Kidney glomerular epithelial cell (primary cell): ENCODE measurements at regions not wholly inside any gene's neighbourhood (a gene's known extent, or its start where the extent isn't known, plus 50 kb on each side); places are given as distances from the start of the nearest gene placed in this dataset.

Experiments used
- DNase-seq: peaks from one replicate; lab custom pipeline; 2025; lab: John Stamatoyannopoulos, UW

DNA sequence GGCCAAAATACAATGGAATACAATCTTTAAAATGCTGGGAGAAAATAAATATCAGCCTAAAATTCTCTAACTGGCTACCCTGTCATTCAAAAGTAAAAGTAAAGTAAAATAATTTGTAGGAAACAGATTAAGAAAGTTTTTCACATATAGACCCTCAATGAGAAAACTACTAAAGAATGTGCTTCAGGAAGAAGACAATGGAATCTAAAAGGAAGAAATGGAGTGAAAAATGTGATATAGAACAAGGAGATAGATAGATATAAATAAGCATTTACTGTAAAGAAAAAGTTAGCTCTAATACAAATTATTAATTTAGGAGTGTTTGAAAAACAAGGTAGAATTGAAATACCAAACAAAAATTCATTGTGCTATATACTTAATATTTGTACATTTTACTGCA, 368.6 kb upstream of the MPDZ start:
- DNase-seq: no peak

DNA sequence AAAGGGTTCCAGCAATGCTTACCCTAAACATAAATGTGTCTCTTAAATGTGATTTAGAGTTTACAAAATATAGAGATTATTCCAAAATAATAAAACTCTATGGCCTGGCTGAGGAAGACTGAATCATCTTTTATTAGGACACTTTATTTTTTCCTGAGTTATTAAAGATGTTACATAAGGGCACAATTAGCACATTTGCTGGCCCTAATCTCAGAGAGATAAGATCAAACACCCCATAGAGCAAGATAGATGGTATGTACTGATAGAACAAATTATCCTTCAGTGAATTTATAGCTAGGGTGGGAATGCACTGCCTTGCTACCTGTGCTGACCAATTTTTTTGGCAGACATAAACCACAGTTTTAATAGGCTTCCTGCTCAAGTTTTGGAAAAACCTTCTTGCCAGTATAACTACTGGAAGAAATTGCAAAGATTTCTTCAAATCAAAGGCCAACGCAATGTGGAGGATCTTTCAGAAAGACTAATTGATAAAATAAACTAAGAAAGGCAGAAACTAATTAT, 367.1 kb upstream of the MPDZ start:
- no peak for DNase-seq

DNA sequence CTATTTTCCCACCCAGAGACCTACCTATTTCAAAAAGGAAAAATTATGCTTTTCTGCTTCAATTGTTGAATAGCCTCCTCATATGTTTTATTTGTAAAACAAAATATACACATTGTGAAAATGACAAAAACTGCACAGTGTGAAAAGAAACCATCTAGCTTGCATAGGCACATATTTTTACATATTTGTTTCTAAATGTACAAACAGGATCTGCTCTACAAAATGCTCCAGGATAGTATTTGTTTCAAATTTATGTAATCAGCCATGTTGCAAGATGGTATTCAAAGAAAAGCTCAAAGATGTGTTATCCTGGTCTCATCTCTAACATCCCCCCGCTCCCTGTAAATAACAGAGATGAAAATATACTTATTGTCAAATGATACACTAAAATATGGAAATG, 366.1 kb upstream of the MPDZ start:
- no peak for DNase-seq

DNA sequence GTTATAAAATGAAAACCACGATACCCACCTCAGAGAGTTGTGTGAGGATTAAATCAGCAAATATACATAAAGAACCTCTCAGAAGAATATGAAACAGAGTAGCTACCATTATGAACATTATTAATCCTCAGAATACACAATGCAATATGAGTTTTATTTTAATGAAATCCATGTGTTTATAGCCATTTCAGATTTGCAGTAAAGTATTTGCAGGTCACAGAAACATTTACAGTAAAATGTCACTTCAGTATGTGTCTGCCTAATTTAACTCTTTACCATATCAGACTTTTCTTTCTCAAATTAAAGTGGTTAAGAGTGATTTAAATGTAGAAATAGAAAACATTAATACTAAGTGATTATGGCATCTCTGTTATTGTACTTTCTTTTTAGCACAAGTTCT, 365.2 kb upstream of the MPDZ start:
- no peak for DNase-seq

DNA sequence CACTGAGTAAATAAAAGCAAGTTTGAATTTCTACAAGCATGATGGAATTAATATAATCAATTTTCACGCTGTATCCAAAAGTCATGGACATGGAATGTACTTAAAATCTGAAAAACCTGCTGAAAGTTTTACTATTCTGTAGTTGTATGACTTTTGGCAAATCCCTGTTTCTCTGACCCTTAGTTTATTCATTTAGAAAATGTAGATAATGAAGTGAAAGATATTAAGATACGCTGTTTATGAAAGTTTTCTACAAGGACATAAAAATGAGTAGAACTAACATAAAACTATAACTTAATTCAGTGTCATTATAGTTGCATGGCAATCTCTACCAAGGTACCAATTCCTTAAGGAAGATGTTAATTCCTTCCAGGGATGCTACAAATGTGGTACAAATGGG, 363.2 kb upstream of the MPDZ start:
- DNase-seq: no peak

DNA sequence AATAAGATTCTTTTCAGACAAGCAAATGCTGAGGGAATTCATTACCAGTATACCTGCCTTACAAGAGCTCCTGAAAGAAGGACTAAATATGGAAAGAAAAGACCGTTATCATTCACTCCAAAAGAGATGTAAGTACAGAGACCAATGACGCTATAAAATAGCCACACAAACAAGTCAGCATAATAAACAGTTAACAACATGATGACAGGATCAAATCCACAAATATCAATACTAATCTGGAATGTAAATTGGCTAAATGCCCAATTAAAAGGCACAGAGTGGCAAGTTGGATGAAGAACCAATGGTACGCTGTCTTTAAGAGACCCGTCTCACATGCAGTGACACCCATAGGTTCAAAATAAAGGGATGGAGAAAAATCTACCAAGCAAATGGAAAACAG, 349.6 kb upstream of the MPDZ start:
- no peak for DNase-seq

DNA sequence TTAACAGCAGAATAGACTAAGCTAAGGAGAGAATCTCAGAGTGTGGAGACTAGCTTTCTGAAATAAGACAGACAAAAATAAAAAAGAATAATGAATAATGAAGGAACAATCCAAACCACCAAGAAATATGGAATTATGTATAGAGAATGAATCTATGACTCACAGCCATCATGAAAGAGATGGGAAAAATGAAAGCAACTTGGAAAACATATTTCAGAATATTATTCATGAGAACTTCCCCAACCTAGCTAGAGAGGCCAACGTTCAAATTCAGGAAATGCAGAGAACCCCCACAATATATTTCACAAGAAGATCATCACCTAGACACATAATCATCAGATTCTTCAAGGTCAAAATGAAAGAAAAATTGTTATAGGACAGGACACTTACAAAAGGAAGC, 349.0 kb upstream of the MPDZ start:
- DNase-seq: no peak

DNA sequence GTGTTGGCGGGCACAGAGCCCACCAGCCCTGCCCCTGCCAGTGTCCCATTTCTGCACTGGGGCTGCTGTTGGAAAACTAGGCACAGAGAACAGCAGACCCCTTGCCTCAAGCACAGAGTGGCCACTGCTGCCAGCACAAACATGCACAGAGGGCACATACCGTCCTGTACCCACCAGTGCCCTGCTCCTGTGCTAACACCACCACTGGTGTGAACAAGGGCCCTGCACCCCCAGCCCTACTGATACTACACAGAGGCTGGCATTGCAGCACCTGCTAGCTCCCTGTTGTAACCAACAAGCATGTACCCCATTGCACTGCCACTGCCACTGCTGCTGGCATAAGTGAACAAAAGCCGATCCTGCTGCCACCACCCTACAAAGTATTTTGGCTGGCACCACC, 348.0 kb upstream of the MPDZ start:
- DNase-seq: no peak

DNA sequence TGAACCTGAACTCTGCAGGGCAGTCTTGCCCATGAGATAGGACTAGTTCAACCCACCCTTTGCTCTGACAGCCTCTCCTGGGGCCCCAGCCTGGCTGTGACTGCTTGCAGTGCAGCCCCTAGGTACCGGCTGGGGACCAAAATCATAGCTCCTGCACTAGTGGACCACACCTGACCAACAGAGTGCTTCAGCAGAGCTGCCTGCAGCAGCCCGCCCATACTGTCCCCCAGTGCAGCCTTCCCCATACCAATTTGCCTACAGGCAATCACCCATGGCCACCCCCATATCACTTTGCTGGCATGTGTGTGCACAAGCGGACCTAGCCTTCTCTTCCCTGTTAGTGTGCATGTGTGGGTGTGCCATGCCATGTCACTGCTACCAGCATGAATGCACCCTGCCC, 347.6 kb upstream of the MPDZ start:
- DNase-seq: no peak

DNA sequence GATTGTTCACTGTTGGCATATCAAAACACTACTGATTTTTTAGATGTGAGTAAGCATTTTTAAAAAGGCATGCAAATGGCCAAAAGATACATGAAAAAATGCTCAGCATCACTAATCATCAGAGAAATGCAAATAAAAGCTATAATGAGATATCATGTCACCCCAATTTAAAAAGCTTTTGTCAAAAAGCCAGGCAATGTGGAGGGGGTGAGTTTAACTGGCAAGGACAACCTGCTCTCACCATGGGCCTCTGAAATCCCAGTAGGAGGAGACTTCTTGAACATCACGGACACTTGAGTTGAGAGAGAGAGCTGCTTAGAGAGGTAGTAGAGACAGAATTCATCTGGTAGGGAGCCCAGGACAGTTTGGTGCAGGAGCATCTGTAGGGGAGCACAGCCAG, 347.1 kb upstream of the MPDZ start:
- DNase-seq: no peak

DNA sequence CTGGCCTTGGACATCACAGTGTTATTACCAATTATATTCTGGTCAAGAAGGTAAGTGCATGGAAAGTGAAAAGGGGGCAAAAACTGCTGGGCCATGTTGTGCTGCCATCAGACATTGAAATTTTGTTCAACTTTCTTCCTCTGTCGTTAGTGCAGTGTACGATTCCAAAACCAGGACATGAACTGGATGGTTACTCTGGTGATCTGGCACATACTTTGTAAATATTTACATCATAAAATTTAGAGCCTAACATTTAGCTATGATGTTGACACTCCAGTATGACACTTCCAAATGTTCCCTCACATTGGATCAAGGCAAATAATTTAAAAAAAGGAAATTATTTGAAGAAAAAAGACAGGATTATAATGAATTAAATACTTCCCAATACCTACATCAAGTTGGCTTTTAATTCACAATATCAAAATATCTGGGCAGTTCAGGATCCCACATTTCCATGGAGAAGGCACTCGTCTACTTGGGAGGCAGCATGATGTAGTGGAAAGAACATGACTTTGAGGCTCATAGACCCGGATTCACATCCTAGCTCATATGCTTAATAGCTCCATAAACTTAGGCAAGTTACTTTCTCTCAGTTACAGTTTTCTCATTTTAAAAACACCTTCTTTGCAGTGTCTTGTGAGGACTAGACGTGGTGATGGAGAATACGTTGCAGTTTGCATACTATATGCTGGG, 342.5 kb upstream of the MPDZ start:
- no peak for DNase-seq

DNA sequence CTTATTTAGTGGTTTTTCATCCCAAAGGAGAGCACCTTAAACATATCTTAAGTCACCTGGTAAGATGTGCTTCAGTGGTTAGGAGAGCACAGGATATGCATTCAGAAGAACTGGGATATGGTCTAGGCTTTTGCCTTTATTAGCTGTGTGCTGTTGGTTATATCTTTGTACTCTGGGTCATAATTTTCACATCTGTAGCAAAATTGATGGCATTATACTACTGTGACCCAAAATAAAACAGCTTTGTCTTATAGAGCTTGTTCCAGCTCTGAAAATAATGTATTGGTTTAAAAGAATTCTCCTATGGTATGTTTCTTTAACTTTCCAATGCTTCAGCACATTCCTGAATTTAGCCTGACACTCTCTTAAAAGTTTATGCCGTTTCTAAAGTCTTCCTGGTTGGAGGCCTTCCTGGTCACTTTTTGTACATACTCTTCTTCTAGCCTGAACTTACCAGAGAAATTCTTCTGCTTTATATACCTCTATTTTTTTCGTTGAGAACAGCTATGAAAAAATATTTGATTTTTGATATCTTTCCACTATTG, 337.1 kb upstream of the MPDZ start:
- no peak for DNase-seq

DNA sequence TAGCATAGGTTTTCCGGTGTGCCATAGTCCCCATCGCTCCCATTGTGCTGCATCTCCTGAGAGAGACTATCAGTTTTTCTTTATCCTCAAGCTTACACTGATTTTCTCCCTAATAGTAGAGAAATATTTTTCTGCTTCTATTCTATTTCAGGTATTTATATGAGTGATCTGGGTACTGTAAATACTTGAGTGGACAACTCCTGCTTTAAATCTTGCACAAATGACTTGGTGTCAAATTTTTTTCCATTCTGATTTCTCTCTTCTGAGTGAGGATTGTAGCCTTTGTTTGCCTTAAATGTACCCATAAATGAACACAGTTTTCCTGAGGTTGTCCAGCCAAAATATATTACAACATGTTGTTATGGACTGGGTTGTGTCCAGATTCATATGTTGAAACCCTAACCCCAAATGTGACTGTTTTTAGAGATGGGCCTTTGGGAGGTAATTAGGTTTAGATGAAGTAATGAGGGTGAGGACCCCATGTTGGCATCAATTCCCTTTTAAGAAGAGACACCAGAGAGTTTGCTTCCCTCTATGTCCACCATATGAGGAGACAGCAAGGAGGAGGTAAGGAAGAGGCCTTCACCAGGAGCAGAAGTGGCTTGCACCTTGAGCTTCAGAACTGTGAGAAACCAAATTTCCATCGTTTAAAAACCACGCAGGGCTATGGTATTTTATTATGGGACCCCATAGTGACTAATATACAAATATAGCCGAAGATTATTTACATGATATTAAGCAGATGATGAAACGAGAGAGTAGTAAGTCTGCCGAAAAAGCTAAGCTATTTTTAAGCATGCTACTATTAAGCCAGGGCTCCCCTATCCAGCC, 336.4 kb upstream of the MPDZ start:
- no peak for DNase-seq

DNA sequence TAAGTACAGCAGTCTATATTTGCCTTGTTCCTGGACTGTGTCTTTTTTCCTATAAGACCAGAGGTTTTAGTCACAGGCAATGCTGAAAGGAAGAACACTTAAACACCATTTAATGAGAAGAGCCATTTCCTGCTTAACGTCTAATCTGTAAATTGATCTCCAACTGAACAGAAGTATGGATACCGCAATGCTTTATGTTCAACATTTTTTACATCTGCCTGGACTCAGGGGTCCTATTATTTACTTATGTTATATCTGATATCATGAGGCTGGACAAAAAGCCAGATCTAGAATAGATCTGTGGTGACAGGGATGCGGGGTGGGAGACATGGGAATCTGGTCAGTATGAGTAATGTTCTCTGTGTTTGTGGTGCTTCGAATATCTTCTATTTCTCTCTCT, 334.6 kb upstream of the MPDZ start:
- DNase-seq: no peak

DNA sequence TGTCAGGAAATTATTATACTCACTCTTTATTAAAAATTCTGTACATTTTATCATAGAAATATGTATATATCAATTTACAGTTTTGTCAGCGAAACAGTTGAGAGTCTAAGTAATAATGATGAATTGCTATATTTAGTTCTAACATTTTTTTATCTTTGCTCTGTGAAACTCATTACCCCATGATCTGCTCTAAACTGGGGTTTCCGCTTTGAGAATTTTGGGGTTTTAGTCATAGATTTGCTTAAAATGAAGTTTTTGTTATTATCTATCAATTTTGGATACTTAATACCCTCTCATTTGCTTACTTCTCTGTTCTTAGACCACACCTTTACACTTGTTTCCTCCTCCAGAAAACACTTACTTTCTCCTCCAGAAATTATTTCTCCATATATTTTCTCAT, 333.8 kb upstream of the MPDZ start:
- DNase-seq: no peak

DNA sequence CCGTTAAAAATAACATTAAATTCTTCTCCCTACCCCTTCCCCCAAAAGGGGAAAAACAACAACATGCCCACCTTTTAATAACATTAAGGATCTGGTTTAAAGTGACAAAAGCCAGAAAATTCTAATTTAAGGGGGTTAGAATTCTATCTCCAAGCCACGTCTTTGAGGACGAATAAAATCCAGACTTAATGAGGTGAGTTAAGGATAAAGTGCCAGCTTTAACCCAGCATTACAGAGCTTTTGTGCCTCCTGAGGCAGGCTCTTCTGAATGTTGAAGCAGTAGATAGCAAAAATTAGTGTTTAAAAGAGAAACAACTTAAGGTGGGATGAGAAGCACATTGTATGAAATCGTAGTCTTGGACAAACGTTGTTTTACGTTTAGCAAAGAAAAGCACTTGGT, 329.0 kb upstream of the MPDZ start:
- DNase-seq: no peak

DNA sequence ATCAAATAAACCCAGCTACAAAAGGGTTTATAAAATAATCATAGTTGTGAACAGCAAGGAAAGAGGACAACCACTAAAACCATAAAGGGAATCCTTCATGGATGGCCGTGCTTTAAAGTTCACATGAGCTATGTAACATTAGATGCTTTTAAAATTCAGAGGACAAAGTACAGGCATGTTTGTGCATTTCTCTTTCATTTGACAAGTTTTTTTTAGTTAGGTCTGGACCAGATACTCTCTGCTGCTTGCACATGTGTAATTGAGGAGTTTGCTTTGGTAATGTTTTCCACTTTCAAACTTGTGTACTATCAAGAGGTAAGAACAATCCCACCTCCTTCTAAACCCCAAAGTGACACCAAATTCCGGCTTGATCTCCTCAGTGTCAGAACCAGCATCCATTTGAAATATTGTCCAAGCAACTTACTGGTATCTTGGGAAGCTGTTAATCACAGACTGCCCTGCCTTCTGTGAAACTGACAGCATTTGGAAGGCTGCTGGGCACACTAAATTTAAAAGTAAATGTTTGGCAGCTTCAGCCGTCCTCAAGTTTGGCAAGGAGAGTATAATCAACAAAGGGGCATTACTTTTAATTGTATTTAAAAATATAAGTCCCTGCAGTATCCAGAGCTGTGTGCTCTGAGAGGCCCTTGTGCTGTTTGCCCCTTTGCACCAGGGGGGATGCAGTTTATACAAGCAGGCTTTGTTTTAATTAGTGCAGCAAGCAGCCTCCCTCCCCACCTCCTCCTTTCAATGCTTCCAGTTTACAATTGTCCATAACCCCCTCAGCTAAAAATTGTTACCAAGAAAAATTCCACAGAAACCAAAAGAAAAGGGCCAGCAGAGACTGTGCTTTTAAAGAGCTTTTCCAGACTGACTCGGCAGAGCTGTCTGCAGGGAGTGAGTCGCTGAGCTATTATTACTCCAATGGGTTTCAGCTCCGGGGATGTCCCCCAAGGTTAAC, 328.3 kb upstream of the MPDZ start:
- no peak for DNase-seq

DNA sequence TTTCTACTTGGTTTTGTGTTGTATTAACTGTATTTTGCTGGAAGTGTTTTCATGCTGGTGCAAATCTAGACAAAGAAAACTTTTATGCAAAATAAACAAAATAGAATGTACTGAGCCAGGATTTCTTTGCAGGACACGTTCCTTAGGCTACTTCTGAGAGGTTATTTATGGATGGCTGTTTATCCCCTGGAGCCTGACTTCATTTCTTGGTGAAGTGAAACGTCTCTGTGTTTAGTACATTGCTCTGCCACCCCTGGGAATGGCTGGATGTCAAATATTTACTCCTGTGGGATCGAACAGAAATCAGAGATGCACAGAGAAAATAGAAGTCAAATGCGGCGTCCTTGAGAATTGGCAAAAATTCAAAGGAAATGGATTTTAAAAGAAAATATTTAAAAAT, 327.1 kb upstream of the MPDZ start:
- no peak for DNase-seq

DNA sequence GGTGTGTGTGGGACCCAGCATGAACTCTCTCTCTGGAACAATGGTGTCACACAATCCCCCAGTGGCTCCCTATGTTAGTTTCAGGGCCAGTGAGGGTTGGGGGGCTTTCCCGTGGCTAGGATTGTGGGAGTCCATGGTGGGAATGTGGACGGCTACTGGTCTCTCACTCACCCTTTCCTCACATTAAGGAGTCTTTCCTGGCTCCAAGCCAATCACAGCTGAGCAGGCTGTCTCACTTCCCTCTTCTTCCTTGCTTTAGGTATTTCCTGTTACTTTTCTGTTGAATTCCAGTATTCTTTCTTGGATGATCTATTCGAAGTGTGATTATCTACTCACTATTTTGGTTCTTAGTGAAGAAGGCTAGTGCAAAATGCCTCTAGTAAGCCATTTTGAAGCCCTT, 324.4 kb upstream of the MPDZ start:
- no peak for DNase-seq

DNA sequence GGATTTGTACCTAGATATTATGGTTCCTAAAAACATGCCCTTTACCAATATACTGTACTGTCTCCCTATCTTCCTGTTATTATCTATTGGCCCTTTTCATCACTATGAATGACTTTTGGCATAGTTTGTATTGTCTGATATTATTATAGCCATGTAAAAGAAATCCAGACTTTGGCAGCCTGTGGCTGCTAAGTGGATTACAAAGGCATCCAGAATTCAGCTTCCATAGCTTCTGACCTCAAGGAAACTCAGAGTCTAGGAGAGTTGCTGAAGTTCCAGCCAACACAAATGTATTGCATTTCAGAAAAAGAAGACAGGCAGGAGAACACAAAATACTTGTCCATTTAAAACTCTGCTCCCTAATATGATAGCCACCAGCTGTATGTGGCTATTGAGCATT, 319.2 kb upstream of the MPDZ start:
- DNase-seq: no peak

DNA sequence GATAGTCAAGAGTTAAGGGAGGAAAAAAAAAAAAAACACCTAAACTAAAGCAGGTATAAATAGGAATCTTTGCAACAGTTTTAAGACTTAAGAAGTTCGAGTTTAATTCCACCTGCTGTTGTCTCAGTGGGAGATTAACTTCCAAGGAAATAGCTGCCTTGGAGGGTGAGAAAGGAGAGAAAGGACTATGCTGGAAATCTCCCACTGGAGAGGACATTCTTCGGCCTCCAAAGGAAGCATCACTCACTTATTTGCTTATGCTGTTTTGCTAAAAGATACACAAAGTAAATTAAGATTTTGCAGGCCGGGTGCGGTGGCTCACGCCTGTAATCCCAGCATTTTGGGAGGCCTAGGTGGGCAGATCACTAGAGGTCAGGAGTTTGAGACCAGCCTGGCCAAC, 317.9 kb upstream of the MPDZ start:
- no peak for DNase-seq

DNA sequence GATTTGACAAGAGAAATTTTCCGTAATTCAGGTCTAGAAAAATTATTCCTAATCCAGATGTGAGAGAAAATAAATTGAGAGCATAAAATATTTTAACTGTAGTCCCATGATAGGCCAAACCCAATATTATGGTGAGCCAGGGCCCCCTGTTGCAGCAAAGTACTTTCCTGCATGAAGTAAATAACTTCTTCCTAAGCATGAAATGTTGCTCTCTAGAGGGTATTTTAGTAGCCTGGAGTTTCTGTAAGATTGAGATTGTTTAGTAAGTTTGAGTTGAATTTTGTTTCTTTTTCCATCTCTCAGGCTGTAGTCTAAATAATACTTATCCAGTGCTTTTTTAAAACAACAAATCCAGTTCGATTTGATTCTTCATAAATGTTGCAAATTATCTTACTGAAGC, 317.5 kb upstream of the MPDZ start:
- no peak for DNase-seq
